ENCODE measurements at regions not wholly inside any gene's neighbourhood (a gene's known extent, or its start where the extent isn't known, plus 50 kb on each side); places are given as distances from the start of the nearest gene placed in this dataset.

- TF ChIP-seq POLR2AphosphoS5 (IDR thresholded peaks at IDR 0.05; ENCODE audit: insufficient read depth, low read depth, low read length) (no peak), JUN (IDR thresholded peaks at IDR 0.05; ENCODE audit: borderline replicate concordance, insufficient read depth, insufficient read length, low read depth) (no peak), CTCF (IDR thresholded peaks at IDR 0.05; ENCODE audit: extremely low read depth in 1 of 2, insufficient read depth in 1 of 2, low read depth in 1 of 2, low read length in 2 of 2) (no peak), POLR2A (IDR thresholded peaks at IDR 0.05; ENCODE audit: low read depth, low read length) (no peak), EZH2 (IDR thresholded peaks at IDR 0.05; ENCODE audit: borderline replicate concordance, low read depth, low read length, severe bottlenecking) (no peak), MAX (IDR thresholded peaks at IDR 0.05; ENCODE audit: insufficient read depth, insufficient read length) (no peak), MYC (IDR thresholded peaks at IDR 0.05; ENCODE audit: low read depth, low read length) (no peak), FOS (IDR thresholded peaks at IDR 0.05; ENCODE audit: borderline replicate concordance, insufficient read depth, low read length) (no peak)
These were observed 212.9 kb downstream of the MAT2B start for GRCh38 chr5:163718272-163718671.

Data from endothelial cell of umbilical vein (primary cell).